Right ventricle myocardium inferior (tissue), 1 donor: ENCODE measurements at regions not wholly inside any gene's neighbourhood (a gene's known extent, or its start where the extent isn't known, plus 50 kb on each side); places are given as distances from the start of the nearest gene placed in this dataset.
A peak's percentile ranks its signal among the peaks of the same experiment; 100 is the strongest.
"Not testable (repeated sequence)": the region's sequence is repeated elsewhere in the genome, so short reads cannot be mapped to it uniquely, and the experiment has no call there.

ENCODE experiments used
- ATAC-seq: fragments of 200-7000 bp; cut with Tn5 transposase; one replicate; pipeline ENCODE4 v1.9.1; 2020; ENCODE audit warnings: mild to moderate bottlenecking, moderate library complexity
- DNase-seq: peaks from one replicate; pipeline ENCODE4 v3.0.0; 2021; ENCODE audit errors: missing footprints
- intact Hi-C: fragments of 100-400 bp; cut with DNase I; formaldehyde crosslinking; loops from one replicate; pipeline ENCODE4 v1.11.0; 2022
- donor health status: DM: no; HTN: yes; CAD: no; lungs with severe emphysema.

DNA sequence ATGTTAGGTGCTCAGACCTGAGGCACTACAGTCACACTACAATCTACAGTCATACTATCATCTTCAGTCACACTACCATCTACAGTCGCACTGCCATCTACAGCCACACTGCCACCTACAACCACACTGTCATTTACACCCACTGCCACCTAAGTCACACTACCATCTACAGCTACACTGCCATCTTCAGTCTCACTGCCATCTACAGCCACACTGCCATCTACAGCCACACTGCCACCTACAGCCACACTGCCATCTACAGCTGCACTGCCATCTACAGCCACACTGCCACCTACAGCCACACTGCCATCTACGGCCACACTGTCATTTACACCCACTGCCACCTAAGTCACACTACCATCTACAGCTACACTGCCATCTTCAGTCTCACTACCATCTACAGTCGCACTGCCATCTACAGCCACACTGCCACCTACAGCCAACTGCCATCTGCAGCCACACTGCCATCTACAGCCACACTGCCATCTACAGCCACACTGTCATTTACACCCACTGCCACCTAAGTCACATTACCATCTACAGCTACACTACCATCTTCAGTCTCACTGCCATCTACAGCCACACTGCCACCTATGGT is 155.2 kb upstream of the AFDN start:
- intact Hi-C loops, ATAC-seq, DNase-seq: not testable (repeated sequence)

DNA sequence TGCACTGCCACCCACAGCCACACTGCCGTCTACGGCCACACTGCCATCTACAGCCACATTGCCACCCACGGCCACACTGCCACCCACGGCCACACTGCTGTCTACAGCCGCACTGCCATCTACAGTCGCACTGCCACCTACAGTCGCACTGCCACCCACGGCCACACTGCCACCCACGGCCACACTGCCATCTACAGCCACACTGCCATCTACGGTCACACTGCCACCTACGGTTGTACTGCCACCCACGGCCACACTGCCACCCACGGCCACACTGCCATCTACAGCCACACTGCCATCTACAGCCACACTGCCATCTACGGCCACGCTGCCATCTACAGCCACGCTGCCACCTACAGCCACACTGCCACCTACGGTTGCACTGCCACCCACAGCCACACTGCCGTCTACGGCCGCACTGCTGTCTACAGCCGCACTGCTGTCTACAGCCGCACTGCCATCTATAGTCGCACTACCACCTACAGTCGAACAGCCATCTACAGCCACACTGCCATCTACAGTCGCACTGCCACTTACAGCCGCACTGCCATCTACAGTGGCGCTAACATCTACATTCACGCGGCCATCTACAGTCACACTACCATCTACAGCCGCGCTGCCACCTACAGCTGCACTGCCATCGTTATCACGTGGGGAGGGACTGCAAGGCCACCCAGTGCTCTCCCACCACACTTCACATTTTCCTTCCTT is 154.6 kb upstream of the AFDN start:
- no peak for DNase-seq
- ATAC-seq: no peak
- intact Hi-C loops: no loop called here

DNA sequence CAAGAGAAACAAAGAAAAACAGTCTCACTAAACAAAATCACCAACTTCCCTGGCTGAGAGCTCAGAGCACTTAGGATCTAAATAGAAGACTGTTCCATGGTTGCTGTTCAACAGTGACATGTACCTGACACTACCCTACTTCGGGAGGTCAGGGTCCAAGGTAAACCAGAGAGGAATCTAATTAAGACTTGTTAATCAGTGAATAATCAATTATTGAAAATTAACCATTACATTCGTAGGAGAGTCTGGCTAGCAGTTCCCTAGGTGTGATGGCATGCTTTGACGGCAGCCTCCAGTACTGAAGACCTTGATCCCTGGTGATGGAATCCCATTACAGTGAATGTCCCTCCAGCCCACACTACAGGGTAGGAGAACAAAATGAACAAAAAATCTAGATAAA is 154.0 kb upstream of the AFDN start:
- ATAC-seq (no peak), DNase-seq (no peak)
- intact Hi-C loops: no loop called here

DNA sequence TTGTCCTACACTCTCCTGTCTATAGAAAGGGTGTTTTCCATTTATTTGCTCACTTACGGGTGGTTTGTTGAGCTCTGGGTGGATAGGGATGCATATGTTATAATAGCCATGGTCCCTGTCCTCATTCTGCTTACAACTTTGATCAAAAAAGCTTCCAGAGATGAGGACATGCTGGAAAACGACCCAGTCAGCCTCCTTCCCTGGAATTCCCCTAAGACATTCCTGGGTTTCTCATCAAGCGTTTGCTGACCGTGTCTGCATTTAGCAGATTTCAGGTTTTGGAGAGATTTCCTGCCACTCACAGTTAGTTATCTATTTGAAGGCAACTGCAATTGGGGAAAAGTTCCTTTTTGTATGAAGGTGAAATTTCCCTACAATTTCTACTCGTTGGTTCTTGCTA is 152.8 kb upstream of the AFDN start:
- ATAC-seq (no peak), DNase-seq (no peak)
- intact Hi-C loops: no loop called here

DNA sequence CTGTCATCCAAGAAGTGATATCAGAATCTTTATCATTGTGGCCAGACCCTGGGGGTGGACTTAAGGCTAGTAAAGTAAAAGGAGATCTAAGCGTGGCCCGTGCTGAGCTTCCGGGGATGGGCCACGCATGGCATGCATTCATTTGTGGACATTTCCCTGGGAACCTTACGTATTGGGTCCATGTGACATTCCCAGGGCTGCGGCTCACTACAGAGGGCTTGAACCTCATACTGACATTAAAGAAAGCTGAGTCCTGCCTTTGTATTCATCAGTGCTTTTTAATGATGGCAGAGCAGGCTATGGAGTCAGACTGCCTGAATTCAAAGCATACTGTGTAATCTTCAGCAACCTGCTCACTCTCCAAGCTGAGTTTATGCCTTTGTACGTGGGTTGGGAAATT is 152.2 kb upstream of the AFDN start:
- ATAC-seq: no peak
- intact Hi-C loops: no loop called here
- no peak for DNase-seq

DNA sequence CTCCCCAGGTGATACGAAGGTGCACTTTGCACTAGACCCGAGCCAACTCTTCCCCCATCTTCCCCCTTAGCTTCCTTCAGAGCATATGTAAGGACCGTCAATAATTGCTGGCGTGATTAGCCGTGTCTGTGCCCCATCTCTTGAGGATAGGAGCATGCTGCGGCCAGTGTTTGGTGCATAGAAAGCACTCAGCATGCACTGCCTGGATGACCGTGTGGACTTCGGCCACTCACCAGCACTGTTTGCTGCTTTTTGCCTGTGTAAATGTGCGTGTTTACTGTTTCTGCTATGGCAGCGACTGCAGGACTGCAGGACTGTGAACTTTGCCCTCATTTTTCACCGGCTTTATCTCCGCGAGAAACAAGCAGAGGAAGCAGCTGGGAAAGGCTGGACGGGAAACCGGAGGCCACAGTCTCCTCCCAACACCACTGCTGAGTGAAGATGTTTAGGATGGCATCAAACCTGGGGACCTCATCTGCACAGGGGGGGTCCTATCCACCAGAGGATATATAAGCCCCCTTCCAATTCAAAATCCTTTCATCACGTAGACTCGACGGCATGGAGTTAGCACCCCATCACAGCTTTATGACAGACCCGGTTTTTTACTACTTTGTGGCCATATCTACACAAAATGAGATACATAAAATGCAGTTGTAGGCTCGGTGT is 150.6 kb upstream of the AFDN start:
- DNase-seq (no peak), ATAC-seq (peak; percentile 65)
- intact Hi-C loops: no loop called here

DNA sequence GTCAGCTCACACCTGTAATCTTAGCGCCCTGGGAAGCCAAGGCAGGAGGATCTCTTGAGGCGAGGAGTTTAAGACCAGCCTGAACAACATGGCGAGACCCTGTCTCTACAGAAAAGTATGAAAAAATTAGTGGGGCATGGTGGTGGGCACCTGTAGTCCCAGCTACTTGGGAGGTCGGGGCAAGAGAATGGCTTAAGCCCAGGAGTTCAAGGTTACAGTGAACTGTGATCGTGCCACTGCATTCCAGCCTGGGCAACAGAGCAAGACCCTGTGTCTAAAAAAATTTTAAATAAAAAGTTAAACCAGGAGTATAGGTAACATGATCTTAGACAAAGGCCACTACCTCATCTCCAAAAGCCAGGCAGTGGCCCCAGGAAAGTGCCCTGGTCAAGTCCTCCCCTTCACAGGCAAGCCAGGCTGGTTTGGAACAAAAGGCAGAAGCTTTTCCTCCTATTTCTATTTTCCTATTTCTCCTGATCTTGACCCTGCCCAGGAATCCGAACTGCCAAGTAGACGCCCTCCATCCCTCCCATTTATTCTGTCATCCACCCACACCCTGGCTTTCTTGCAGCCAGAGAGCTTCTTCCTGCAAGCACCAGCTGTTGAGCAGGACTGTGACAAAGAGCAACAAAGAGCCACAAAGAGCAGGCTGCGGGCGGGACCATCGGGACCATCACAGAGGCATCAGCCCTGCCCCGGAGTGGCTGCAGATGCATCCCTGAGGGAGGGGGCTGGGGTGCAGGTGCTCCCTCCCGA is 149.9 kb upstream of the AFDN start:
- intact Hi-C loops: no loop called here
- ATAC-seq (peak; percentile 62), DNase-seq (no peak)

DNA sequence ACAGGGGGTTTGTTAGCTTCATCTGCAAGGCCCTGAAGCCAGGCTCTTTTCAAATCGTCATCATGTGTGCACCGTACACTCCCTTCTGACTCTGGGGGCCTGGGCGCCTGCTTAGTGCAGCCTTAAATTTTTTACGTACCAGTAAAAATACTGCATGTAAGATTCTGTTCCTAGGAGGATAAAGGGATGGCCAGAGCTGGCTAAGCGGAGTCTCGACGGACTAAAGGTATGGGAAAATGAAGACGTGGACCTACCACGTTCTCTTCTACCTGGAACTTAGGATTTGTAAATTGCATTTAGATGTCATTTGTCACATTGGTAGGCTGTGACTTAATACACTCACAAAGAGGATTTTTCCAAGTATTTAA is 149.3 kb upstream of the AFDN start:
- no peak for DNase-seq
- ATAC-seq: peak; percentile 2
- intact Hi-C loops: no loop called here

DNA sequence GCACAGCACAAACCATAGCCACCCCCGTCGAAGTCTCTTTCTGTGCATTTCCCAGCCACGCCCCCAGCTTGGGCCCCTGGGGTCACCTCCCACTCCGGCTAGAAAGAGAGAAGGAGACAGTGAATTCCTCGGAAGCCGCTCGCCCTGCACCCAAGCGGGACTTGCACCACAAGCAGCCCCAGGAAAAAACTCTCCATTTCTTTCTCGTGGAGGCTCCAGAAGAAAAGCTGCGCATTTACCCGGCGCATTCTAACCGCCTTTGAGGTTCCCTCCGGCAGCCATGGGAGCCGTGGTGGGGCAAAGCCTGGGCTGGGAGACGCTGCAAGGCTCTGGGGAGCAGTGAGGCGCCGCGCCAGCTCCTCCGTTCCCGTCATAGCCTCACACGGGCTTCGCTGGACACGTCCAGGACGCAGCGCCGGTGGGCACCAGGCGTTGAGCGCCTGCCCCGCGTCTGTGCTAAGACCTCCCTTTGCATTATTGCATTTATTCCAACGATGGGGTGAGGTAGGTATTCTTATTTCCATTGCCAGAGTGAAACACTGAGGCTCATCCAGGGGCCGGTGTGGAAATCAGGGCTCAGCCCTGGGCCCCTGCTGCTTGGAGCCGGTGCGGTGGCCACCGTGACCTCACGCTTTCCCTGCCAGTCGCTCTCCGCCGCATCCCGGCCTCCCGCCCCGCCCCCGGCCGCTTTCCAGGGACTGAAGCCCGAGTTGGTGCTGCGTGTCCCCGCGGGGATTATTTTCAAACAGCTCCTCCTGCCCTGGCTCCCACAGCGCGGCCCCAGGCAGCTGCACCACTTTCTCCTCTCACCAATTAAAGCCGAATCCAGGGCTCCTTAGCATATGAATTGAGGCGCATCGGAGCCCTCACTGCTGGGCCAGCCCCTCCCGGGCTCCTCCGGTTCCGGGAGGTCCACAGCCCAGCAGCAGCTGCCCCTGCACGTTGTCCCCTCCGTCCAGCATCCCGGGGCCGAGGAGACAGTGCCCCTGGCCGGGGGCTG is 148.3 kb upstream of the AFDN start:
- no peak for DNase-seq
- intact Hi-C loops: no loop called here

DNA sequence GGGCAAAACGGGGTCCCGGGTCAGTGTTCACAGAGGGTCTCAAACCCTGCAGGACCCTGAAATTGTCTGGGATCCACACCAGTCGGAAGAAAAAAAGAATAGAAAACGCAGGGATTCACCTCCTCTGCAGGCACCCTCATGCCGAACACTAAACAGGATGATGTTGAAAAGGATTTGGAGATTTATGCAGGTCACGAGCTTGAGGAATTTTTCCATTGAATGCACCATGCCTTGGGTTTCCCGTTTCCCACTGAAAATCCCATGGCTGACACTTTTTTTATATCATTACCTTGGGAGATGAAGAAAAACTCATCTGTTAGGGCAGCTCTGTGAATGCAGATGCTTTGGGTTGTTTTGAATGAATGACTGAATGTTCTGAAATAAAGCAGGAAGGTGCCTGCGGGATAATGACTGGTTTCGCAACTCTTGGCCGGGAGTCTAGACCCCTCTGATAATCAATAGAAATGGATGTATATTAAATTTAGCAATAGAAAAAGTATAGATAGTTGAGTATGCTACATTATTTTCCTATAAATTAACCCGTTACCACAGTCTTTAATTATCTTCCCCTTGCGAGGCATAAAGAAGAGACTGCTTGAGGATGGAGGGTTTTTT is 147.5 kb upstream of the AFDN start:
- intact Hi-C loops: no loop called here
- ATAC-seq (no peak), DNase-seq (no peak)

More for the DNA sequence above, 148.3 kb upstream of the AFDN start:
- ATAC-seq: peak; percentile 8

DNA sequence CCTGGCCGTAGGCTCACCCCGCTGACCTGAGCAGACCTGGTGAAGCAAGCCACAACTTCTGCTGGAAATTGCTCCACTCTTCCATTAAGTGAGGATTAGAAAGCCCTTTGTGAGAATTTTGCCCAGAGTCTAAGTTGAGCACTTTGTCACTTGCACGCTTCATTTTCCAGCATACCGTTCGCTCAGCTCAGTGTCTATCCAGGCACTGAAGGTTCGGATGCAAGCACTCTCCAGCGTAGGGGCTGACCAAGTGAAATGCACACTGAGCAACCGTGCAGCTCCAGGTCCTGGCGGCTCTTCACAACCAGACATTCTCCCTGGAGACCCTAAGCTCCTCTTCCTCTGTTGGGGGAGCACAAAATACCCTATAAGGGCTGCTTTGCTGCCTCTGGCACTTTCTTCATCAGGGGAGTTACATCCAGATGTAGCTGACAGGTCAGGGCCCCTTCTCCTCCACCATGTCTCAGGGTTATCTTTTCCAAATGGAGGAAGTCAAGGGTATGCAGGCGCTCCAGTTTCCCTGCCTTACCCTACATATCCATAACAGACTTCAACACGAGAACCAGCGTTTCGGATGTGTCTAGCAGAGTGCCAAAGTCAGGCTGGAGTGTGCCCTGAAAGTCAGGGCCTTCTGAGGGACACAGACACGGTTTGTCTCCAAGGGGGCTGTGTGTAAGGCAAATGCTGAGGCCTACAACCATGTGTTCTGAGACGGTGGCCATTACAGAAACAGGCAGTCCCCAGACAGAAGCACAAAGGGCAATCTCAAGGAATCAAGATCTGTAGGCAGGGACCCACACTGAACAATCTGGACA is 146.7 kb upstream of the AFDN start:
- intact Hi-C loops: loop anchor here (5.0 kb wide), 1 partner anchor 72 kb away; no protein-coding TSS in a partner anchor
- ATAC-seq: no peak
- DNase-seq: no peak

DNA sequence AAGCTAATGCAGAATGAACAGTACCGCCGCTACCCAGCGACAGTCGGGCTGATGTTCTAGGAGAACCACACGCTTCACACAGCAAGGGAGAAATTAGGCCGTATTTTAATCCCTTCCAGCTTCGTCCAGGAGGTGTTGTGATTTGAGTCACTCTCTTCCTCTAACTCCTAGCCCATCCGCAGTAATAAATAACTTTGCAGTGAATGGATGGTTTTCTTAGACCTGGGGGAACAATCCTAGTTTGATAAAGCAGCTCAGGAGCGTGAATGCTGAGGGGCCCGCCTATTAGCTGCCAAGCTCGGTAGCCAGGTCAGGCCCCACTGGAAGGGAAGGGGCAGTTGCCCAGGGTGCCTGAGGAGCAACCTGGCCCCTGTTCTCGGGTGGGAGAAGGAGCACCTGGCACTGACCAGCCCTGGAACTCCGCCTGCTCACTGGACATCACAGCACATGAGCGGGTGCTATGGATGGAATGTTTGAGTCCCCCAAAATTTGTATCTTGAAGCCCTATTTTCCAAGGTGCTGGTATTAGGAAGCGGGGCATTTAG is 146.0 kb upstream of the AFDN start:
- ATAC-seq (no peak), DNase-seq (no peak)
- intact Hi-C loops: loop anchor here (5.0 kb wide), 1 partner anchor 72 kb away; no protein-coding TSS in a partner anchor

DNA sequence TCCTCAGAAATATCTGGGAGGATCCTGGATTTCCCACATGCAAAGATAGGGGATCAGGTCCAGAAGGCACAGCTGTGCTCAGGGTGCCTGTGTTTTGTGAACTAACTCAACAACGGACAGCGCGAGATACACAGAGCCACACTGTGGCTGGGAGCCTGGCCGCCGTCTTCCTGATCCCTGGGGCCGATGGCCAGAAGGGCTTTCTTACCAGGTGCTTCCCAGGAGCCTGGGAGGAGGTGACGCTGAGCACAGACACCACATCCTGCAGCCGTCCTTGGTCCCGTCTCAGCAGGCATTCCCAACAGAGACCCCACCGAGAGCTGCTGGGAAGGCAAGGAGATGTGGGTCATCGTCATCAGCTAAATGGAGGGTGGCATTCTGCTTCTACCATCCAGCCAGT is 144.6 kb upstream of the AFDN start:
- ATAC-seq: no peak
- no peak for DNase-seq
- intact Hi-C loops: loop anchor here (5.0 kb wide), 1 partner anchor 70 kb away; no protein-coding TSS in a partner anchor

DNA sequence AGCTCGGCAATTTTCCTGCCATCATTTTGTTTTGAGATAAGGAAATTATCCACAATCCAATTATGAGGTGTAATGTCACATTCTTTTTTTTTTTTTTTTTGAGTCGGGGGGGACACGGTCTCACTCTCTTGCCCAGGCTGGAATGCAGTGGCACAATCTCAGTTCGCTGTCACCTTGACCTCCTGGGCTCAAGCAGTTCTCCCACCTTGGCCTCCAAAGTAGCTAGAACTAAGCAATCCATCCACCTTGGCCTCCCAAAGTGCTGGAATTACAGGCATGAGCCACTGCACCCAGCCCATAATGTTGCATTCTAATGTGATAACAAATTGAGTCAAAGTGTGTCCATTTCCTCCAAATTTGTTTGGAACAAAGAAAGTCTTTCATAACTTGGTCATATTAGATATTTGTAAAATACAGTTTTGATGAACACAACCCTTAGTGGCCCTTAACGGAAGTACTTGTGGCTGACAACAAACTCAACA is 144.1 kb upstream of the AFDN start:
- intact Hi-C loops: loop anchor here (5.0 kb wide), 1 partner anchor 70 kb away; no protein-coding TSS in a partner anchor
- ATAC-seq (peak; percentile 20), DNase-seq (no peak)

DNA sequence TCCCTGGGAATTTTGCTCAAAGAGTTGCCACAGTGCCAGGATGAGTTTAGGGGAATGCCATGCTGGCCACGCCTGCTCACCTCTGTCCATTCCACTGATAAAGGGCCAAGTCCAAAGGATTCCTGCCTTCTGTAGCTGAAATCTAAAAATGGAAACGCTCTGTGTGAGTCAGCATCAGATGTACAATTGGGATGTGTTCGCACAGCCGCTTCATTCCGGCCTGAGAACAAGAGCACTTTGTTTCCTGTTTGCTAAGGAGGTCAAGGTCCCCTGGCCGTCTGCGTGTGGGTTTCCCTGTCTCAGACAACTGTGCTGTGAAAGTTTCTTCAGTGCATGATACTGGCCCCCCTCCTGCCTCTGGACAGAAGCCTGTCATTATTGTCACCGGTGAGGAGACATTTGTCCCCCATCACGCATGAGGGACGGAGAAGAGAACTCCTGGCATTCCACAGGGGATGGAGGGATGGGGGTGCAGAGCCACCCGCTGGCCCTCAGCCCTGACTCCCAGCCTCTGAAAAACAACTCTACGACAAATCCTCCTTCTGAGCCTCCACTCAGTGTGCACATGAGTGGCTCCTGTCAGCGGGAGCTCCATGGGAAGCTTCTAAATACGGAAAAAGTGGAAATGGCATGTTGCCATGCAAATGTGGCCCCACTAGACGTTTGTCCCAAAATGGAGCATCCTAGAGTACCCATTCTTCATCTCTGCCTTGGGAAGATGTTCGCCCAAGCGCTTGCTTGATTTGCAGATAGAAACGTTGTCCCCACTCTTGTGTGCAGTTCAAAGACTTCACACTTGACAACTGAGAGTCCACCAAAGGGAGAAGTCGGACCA is 143.5 kb upstream of the AFDN start:
- ATAC-seq: peak; percentile 85
- intact Hi-C loops: loop anchor here (5.0 kb wide), 1 partner anchor 69 kb away; no protein-coding TSS in a partner anchor
- no peak for DNase-seq
